IPS DF 4.7 (cell line): ENCODE measurements at regions not wholly inside any gene's neighbourhood (a gene's known extent, or its start where the extent isn't known, plus 50 kb on each side); places are given as distances from the start of the nearest gene placed in this dataset.
A peak's percentile ranks its signal among the peaks of the same experiment; 100 is the strongest.

ENCODE experiments used
- DNase-seq: peaks from one replicate; pipeline ENCODE4 v3.0.0-alpha.2; 2013; ENCODE audit warnings: low spot score; ENCODE audit errors: extremely low read depth

GRCh38 chr7:46682836-46683624 lies 762.0 kb upstream of the IGFBP3 start:
- no peak for DNase-seq

DNA sequence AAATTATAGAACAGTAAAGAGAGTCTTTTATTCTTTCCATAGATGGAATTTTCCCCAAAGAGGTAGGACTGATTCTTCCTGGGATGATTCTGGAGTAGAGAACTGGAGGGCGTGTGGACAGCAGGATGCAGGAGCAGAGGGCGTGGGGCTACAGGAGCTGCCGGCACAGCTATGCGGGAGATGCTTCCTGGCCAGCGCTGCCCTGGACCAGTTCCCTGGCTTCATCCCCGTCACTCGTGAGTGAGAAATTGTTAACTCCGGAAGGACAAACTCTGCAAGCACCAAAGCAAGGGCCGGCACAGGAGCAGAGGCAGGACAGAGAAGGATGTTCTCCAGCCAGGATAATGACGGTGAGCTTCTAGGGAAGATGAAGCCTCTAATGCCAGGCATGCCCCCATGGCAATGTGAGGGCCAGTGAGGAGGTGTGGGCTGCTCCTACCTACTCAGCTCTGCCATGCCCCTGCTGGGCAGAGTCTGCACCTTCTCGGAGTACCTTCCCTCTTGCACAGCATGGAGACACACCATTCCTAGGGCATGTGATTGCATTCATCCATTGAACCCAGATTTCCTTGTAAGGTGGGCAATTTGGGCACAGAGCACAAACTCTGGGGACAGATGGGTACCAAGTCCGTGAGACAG lies 760.9 kb upstream of the IGFBP3 start:
- DNase-seq = no peak

GRCh38 chr7:46680147-46680546 lies 759.1 kb upstream of the IGFBP3 start:
- no peak for DNase-seq

- DNase-seq = no peak
Measured at GRCh38 chr7:46679671-46680070, 758.6 kb upstream of the IGFBP3 start.

DNA sequence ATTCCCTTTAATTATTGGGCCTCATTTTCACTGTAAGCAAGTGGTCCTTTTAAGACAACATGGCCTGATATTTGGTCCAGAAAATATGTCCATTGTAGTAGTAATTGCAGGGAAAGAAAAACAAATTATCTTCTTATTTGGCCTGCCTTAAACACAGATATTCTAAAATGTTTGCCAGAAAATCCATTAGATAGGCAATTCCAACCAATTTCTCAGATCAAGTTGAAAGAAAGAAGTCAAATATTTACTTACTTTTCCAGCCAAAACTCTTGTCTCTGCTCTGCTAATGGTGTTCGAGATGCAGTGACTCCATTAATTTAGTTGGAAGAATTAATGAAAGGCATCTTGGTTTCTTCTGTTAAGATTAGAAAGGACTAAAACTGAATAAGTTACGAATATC lies 757.3 kb upstream of the IGFBP3 start:
- DNase-seq = no peak

DNA sequence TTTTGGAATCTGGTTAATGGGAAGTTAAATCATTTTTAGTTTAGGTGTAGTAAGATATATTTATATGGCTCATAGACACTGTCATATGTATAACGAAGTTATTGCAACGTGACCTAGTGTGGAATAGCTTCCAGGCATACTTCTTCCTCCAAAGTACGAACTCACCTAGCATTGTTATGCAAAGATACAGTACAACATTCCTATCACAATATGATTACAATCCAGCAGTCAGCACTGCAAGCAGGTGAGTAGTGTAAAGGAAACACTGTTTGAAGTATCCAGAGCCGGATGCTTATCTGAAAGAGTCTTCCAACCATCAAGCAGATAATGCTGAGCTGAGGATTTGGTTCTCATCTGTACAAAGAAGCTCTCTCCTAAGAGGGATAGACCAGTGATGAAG lies 754.4 kb upstream of the IGFBP3 start:
- no peak for DNase-seq

DNA sequence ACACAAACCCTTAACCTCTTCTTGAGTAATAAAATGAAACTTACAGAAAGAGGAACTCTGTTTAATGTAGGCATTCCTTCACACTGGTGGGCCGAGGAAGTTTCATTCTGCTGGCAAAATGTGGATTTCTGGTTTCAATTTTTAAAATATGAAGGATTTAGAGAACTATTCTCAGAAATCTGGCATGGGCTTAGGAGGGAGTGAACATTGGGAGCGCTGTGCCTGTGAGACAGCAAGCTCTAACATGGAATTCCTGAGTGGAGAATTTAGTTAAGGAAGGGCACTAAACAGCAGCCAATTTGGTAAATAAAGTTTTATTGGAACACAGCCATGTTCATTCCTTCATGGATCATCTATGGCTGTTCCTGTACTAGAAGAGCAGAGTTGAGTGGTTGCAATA lies 751.8 kb upstream of the IGFBP3 start:
- DNase-seq = no peak

GRCh38 chr7:46671108-46671769 lies 750.2 kb upstream of the IGFBP3 start:
- peak; percentile 44 for DNase-seq

DNA sequence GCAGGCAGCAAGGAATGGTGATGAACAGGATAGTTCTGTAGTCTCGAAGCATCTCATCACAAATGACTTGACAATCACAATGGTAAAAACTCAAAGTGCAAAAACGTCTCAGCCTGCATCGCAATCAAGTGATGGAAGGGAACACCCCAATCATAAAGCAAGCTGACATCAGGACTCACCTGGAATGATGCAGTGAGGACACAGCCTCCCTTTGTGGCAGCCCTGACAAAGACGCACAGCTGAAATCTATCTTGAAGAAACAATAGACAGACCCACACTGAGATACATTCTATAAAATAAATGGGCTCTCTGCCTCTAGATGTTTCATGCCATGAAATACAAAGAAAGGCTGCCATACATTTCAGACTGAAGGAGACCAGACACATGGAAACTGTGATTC lies 748.0 kb upstream of the IGFBP3 start:
- no peak for DNase-seq

GRCh38 chr7:46664453-46664852 lies 743.4 kb upstream of the IGFBP3 start:
- no peak for DNase-seq

DNA sequence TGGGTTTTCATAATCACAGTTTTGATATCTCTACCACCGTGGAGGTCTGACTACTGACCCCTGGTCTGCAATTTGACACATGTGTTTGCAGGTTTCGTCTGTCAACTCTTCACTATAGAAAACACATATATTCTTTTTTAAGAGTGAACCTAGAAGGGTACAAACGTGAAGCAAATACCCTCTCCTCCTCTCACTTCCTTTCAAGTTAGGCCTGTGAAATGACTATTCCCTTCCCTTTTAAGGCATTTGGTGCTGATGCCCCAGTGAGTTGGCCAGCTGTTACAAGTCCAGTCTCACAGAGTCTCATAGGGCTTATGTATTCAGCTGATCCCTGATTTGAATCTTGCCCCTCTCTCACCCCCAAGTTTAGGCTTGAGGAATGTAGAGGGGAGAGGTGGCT lies 742.0 kb upstream of the IGFBP3 start:
- no peak for DNase-seq

DNA sequence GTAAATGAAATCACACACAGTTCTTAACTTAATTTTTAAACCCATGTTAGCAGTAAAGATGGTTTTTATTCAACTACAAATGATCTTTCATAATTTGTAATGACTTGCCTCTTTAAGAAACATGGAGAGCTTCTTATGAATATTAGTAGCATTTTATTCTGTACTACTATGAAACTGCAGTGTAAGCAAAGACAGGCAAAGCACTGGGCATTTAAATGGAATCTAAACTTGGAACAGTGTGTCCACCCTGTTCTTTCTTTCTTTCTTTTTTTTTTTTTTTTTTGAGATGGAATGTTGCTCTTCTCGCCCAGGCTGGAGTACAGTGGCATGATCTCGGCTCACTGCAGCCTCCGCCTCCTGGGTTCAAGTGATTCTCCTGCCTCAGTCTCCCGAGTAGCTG lies 740.4 kb upstream of the IGFBP3 start:
- no peak for DNase-seq

GRCh38 chr7:46660402-46660980 lies 739.4 kb upstream of the IGFBP3 start:
- DNase-seq = no peak

GRCh38 chr7:46658281-46658680 lies 737.2 kb upstream of the IGFBP3 start:
- no peak for DNase-seq

- no peak for DNase-seq
Measured at GRCh38 chr7:46654546-46655443, 733.7 kb upstream of the IGFBP3 start.

DNA sequence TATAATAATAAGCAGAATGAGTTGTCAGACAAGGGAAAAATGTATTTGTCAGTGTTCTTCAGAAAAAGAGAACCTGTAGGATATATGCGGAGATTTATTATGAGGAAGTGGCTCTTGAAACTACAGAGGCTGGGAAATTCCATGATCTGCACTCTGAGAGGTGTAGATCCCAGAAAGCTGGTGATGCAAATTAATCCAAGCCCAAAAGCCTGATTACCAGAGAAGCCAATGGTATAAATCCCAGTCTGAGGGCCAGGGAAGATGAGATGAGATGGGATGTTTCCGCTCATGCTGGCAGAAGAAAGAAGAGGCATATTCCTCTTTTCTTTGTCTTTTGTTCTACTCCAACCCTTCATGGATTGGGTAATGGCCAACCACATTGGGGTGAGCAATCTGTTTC lies 732.8 kb upstream of the IGFBP3 start:
- DNase-seq = no peak

DNA sequence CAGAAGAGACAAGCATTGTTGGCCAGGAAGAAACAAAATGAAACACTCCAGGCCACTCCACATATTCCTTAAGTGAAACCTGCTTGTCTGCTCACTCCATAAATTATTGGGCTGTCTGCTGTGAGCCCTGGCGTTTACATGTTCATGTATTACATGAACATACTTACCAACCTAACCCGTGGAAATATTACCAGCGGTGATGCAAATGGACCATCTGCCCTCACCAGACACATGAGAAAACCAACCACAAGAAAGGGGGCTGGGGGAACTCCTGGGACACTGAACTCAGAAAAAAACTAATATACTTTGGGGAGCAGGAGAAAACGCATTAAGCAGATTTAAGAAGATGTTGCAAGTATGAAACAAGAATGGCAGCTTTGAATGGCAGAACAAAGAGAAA lies 731.2 kb upstream of the IGFBP3 start:
- no peak for DNase-seq

DNA sequence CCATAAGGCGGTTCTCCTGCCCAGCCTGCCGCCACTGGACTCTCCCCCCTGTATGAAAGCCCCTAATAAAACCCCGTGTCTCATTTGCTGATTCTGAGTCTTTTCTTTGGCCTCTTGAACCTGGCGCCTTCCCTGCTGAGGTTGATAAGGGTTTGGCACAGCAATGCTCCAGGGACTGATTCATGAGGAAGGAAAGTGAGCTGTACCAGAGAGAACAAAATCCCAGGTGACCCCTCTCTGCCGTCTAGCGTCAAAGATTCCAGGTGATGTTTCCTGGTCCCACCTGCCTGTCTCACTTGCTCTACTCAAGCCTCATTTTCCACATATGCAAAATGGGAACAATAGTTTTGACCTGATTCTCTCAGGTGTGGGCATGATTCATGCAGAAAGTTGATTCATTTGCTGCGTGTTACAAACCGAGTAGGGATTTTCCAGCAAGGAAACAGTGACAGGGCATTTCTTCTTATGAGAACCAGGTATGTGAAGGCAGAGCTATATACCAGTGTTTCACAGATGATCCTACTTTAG lies 730.6 kb upstream of the IGFBP3 start:
- no peak for DNase-seq

DNA sequence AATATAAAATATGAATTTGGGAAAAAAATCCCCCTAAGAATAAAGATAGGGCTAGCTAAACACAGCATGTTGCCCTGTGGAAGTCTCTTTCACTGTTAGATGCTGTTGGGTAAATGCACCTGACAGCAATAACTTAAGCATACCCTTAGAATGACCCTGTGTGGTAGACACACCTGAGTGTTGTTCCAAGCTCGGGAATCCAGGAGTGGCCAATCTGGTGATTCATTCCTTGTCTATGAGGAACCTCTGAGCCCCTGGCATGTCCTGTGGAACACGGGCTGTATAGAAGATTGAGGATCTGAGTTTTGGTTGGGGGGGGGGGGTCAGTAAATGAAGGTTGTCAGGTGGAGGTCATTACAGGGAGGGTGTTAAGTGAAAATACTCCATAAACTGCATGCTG lies 730.0 kb upstream of the IGFBP3 start:
- DNase-seq = no peak

DNA sequence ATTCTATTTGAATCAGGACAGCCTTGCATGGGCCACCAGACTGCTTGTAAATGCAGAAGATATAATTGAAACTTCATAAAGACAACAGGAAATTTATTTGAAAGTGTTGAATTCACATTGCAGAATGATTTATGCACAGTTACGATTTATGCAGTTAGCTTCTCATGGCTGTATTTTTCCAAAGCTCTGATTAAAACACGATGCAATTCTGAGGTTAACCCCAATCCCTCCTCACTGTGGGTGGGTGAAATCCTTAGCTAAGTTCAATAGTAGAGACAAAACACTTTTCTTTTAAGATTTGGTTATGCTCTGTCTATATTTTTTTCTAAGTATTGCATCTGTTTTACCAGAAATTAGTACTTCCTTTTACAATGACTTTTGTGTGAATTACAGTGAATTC lies 728.8 kb upstream of the IGFBP3 start:
- no peak for DNase-seq
